SU-DHL-6 (cell line): ENCODE measurements at regions not wholly inside any gene's neighbourhood (a gene's known extent, or its start where the extent isn't known, plus 50 kb on each side); places are given as distances from the start of the nearest gene placed in this dataset.
"Not testable (repeated sequence)": the region's sequence is repeated elsewhere in the genome, so short reads cannot be mapped to it uniquely, and the experiment has no call there.

Experiments
- EZH2phosphoT487 ChIP-seq: fragments of 200-600 bp; sonication (generic), shearing (Covaris generic); conservative IDR thresholded peaks from 2 replicates; pipeline ENCODE4 v1.6.1; 2018; ENCODE audit warnings: mild to moderate bottlenecking, antibody characterized with exemption, low read length, moderate library complexity, mixed read lengths
- TF ChIP-seq, protein P1 (sequence below): fragments of 200-600 bp; sonication (generic); IDR thresholded peaks from one replicate; pipeline ENCODE4 v1.5.1; 2017; ENCODE audit warnings: antibody characterized with exemption, mild to moderate bottlenecking, low read length, moderate library complexity; ENCODE audit not compliant: insufficient read depth, poor library complexity, severe bottlenecking

DNA sequence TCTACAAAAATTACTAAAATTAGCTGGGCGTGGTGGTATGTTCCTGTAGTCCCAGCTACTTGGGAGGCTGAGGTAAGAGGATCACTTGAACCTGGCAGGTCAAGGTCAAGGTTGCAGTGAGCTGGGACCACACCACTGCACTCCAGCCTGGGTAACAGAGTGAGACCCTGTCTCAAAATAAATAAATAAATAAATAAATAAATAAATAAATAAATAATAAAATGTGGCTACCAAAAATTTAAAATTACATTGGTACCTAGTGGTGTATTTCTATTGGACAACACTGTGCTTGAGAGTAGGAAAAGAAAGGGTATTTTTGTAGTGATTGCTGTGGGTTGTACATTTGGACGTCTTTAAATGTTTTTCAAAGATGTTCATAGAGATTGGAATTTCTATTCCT lies 229.7 kb downstream of the STK31 start:
- TF ChIP-seq, protein P1, sequence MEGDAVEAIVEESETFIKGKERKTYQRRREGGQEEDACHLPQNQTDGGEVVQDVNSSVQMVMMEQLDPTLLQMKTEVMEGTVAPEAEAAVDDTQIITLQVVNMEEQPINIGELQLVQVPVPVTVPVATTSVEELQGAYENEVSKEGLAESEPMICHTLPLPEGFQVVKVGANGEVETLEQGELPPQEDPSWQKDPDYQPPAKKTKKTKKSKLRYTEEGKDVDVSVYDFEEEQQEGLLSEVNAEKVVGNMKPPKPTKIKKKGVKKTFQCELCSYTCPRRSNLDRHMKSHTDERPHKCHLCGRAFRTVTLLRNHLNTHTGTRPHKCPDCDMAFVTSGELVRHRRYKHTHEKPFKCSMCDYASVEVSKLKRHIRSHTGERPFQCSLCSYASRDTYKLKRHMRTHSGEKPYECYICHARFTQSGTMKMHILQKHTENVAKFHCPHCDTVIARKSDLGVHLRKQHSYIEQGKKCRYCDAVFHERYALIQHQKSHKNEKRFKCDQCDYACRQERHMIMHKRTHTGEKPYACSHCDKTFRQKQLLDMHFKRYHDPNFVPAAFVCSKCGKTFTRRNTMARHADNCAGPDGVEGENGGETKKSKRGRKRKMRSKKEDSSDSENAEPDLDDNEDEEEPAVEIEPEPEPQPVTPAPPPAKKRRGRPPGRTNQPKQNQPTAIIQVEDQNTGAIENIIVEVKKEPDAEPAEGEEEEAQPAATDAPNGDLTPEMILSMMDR: not testable (repeated sequence)
- TF ChIP-seq EZH2phosphoT487: not testable (repeated sequence)
